Fibroblast of the aortic adventitia (primary cell): ENCODE measurements at regions not wholly inside any gene's neighbourhood (a gene's known extent, or its start where the extent isn't known, plus 50 kb on each side); places are given as distances from the start of the nearest gene placed in this dataset.

Experiments used
- DNase-seq: peaks from one replicate; pipeline ENCODE4 v3.0.0-alpha.2; 2010; ENCODE audit warnings: low read depth
- H3K4me3 ChIP-seq: 2 replicates; pipeline ENCODE4 v1.5.1; 2011; ENCODE audit warnings: low read depth, mild to moderate bottlenecking, control low read depth, low read length, moderate library complexity
- TF ChIP-seq, protein P1 (sequence below): IDR thresholded peaks from 2 replicates; pipeline ENCODE4 v1.5.1; 2011; ENCODE audit warnings: mild to moderate bottlenecking, low read length, control low read depth, inconsistent platforms; ENCODE audit not compliant: insufficient read depth

DNA sequence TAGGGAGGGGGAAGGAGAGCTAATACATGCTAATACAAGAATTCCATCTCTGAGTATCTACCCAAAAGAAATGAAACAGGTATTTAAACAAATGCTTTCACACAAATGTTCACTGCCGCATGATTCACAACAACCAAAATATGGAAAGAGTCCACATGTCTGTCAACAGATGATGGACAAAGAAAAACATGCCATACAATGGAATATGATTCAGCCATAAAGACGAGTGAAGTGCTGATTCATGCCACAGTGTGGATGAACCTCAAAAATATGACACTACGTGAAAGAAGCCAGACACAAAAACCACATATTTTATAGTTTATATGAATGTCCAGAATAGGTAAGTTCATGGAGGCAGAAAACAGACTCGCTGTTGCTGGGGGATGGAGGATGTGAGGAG is 321.4 kb downstream of the FOXL1 start:
- peak; percentile 68 for DNase-seq
- TF ChIP-seq, protein P1, sequence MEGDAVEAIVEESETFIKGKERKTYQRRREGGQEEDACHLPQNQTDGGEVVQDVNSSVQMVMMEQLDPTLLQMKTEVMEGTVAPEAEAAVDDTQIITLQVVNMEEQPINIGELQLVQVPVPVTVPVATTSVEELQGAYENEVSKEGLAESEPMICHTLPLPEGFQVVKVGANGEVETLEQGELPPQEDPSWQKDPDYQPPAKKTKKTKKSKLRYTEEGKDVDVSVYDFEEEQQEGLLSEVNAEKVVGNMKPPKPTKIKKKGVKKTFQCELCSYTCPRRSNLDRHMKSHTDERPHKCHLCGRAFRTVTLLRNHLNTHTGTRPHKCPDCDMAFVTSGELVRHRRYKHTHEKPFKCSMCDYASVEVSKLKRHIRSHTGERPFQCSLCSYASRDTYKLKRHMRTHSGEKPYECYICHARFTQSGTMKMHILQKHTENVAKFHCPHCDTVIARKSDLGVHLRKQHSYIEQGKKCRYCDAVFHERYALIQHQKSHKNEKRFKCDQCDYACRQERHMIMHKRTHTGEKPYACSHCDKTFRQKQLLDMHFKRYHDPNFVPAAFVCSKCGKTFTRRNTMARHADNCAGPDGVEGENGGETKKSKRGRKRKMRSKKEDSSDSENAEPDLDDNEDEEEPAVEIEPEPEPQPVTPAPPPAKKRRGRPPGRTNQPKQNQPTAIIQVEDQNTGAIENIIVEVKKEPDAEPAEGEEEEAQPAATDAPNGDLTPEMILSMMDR: no peak
- no peak overlapping the region for H3K4me3 ChIP-seq

DNA sequence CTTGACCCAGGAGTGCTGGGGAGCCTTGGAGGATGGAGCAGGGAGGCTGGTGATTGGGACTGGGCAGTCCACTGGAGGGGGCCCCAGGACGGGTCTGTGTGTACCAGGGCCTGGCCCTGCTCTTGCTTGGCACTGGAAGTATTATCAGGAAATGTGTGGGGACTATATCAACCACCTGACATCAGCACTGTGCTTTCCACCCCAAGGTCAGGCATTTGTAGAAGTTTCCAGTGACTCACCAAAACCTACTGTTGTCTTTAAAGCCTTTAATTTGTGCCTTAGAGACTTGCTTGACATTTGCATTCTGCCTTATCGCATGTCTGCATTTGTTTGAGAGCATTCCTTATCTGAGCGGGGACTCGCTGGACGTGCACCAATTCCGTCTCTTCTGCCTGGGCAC is 323.1 kb downstream of the FOXL1 start:
- no peak overlapping the region for H3K4me3 ChIP-seq
- peak; percentile 52 for DNase-seq
- TF ChIP-seq, protein P1: no peak

DNA sequence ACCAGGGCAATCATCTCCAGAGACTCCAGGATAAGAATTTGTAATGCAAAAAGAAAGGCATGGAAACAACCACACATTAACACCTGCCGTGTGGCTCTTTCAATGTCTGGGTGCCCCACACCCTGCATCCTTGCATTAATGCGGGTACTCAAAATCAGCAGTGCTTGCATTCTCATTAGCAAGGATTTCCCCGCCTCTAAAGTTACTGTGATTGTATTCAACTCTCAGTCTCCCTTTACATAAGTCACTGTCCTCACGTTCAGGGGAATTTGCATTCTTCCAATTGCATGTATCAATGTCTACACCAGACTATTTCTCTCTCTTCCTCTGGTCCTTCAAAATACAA is 324.3 kb downstream of the FOXL1 start:
- no peak overlapping the region for H3K4me3 ChIP-seq
- no peak for DNase-seq
- TF ChIP-seq, protein P1: no peak

DNA sequence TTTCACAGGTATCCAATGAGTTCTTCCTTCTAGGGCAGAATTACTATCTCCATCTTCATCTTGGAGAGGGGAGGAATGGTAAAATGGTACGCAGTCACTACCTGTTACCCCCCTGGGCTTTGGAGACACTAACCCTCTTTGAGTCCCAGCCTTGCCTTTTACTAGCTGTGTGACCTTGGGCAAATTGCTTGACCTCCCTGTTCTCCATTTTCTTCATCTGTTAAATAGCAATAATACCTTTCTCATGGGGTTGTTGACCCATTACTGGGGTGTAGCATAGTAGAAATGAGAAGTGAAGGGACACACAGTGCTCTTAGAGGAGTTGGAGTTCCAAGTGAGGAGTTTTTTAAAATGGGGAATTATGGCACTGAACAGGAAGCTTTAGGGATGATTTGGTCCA is 324.7 kb downstream of the FOXL1 start:
- no peak overlapping the region for H3K4me3 ChIP-seq
- DNase-seq: no peak
- TF ChIP-seq, protein P1: no peak

DNA sequence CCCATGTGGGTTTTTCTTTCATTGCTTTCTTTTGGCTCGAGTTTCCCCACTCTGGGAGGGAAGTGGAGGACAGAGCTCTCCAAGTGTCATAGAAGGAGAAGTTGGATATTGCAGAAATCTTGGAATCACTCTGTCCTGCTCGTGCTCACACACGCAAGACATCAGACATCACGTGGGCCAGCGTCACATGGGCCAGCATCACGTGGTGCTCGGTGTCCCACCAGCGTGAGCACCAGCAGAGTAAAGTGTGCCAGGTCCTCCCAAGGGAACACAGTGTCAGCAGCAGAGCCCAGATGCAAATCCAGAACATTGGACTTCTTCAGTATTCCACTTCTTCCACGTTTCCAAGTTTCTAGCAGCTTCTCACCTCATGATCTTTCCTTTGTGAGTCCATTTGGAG is 327.0 kb downstream of the FOXL1 start:
- DNase-seq: no peak
- TF ChIP-seq, protein P1: no peak
- H3K4me3 ChIP-seq: no peak overlapping the region

DNA sequence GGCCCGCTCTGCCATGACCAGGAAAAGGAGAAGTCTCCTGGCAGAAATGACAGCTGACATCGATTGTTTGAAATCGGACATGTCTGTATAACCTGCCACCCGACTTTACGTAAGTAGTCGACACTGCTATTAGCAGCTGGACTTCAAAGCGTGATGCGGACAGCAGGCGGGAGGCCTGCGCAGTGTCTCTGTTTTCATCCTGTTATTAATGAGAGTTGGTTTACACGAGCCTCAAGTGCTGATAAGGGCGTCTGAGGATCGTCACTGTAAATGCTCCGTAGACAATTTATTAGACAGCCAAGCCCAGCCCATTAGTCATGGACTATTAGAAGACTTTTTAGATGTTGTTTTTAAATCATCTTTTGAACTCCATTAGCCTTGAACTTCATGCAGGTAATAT is 328.3 kb downstream of the FOXL1 start:
- H3K4me3 ChIP-seq: no peak overlapping the region
- TF ChIP-seq, protein P1: no peak
- DNase-seq: no peak

DNA sequence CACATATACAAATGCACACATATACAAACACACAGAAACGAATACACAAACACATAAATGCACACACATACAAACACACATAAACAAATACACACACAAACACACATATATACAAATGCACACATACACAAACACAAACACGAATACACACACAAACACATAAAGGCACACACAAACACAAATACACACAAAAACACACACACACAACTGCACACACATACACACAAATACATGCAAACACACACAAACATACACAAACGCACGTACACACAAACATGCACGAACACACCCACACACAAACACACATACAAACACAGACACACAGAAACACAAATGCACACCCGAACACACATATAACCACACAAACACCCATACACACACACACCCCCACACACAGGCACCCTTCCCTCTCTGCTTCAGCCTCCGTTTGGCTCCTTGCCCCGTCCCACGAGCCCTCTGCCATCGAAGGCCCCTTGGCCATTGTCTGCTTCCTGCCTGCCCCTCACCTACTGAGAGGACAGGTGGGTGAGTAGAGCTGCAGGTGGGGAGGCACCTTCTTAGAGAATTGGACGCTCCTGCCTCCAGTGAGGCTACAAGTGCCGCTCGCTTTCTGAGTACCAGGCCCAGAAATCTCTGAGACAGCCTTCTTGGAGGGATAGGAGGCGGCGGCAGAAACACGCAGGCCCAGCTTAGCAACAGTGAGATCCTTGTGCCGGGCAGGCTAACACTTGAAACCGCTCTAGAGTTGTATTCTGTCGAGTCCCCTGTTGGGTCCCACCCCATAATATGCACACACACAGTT is 331.2 kb downstream of the FOXL1 start:
- TF ChIP-seq, protein P1: no peak
- DNase-seq: no peak
- no peak overlapping the region for H3K4me3 ChIP-seq
